SK-N-MC (cell line): ENCODE measurements at regions not wholly inside any gene's neighbourhood (a gene's known extent, or its start where the extent isn't known, plus 50 kb on each side); places are given as distances from the start of the nearest gene placed in this dataset.
"Not testable (repeated sequence)": the region's sequence is repeated elsewhere in the genome, so short reads cannot be mapped to it uniquely, and the experiment has no call there.

Source experiments
- EZH2 ChIP-seq: fragments of 200-600 bp; sonication (generic); IDR thresholded peaks from one replicate; pipeline ENCODE4 v1.6.1; 2017; ENCODE audit warnings: antibody characterized with exemption
- FOXP2 ChIP-seq: optimal IDR thresholded peaks from 2 replicates; pipeline ENCODE3; 2011; ENCODE audit warnings: mild to moderate bottlenecking, moderate library complexity; ENCODE audit not compliant: insufficient read depth; ENCODE audit errors: extremely low read length, control extremely low read depth
- POLR2AphosphoS5 ChIP-seq: IDR thresholded peaks from 2 replicates; pipeline ENCODE4 v1.6.1; 2012; ENCODE audit warnings: mild to moderate bottlenecking, low read depth, low read length, borderline replicate concordance

DNA sequence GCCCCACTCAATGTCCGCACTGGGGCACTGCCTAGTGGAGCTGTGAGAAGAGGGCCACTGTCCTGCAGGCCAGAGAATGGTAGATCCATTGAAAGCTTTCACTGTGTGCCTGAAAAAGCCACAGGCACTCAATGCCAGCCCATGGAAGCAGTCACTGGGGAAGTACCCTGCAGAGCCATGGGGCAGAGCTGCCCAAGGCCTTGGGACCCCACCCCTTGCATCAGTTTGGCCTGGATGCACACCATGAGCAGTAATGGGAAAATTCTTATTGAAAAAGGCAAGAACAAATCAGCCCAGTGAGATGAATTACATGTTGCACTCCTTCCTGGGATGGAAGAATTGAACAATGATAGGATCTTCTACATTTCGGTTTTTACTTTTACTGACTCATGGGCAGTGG lies 447.1 kb downstream of the SPATA31A1 start:
- TF ChIP-seq EZH2, POLR2AphosphoS5, FOXP2: not testable (repeated sequence)
